Mesothelial cell of epicardium (in vitro differentiated cells): ENCODE measurements at regions not wholly inside any gene's neighbourhood (a gene's known extent, or its start where the extent isn't known, plus 50 kb on each side); places are given as distances from the start of the nearest gene placed in this dataset.
"Not testable (repeated sequence)": the region's sequence is repeated elsewhere in the genome, so short reads cannot be mapped to it uniquely, and the experiment has no call there.

Experiments used
- DNase-seq, 2 experiments: peaks; one replicate each; pipeline ENCODE4 v3.0.0; 2021; ENCODE audit warnings: low spot score in 2 of 2; ENCODE audit not compliant: unreplicated experiment in 2 of 2
- H3K27ac Mint-ChIP-seq: 2 replicates; pipeline ENCODE4 v1.8.0; 2021; ENCODE audit warnings: mixed read lengths
- H3K27me3 Mint-ChIP-seq: 2 replicates; pipeline ENCODE4 v1.8.0; 2021; ENCODE audit warnings: low read depth, mixed read lengths
- H3K36me3 Mint-ChIP-seq: 2 replicates; pipeline ENCODE4 v1.8.0; 2021; ENCODE audit warnings: mixed read lengths
- H3K4me1 Mint-ChIP-seq: 2 replicates; pipeline ENCODE4 v1.8.0; 2021; ENCODE audit warnings: mixed read lengths
- H3K4me3 Mint-ChIP-seq: 2 replicates; pipeline ENCODE4 v1.8.0; 2021; ENCODE audit warnings: mild to moderate bottlenecking, moderate library complexity, mixed read lengths
- H3K9me3 Mint-ChIP-seq: 2 replicates; pipeline ENCODE4 v1.8.0; 2021; ENCODE audit warnings: mixed read lengths
- CTCF ChIP-seq: fragments of 200-600 bp; sonication (generic); IDR thresholded peaks from one replicate; pipeline ENCODE4 v1.5.0; 2021; ENCODE audit warnings: antibody characterized with exemption; ENCODE audit not compliant: unreplicated experiment

GRCh38 chr2:201946746-201947145 lies 86.9 kb upstream of the FZD7 start:
- not testable (repeated sequence) for H3K4me3 Mint-ChIP-seq, H3K27me3 Mint-ChIP-seq, H3K27ac Mint-ChIP-seq, H3K9me3 Mint-ChIP-seq, DNase-seq, H3K36me3 Mint-ChIP-seq
- peaks cover 13% of the 10 kb centered on the region for H3K4me1 Mint-ChIP-seq

DNA sequence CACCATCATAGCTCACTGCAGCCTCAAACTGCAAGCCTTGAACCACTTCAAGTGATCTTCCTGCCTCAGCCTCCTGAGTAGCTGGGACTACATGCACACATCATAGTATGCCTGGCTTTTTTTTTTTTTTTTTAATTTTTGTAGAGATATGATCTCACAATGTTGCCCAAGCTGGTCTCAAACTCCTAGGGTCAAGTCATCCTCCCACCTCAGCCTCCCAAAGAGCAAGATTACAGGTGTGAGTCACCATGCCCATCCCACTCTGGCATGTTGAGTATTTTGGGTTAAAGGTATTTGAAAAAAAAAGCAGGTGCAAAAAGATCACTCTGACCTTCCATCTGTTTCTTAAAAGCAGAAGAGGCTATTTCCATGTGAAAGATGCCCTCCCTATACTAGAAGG lies 86.4 kb upstream of the FZD7 start:
- Mint-ChIP-seq H3K27ac (no peak overlapping the region), H3K27me3 (no peaks in the 10 kb centered on the region), H3K4me1 (peaks cover 18% of the 10 kb centered on the region), H3K4me3 (no peak overlapping the region), H3K36me3 (no peaks in the 10 kb centered on the region), H3K9me3 (peaks cover 3% of the 10 kb centered on the region)
- TF ChIP-seq CTCF, result no peak
- DNase-seq, result no peak

- no peak for TF ChIP-seq CTCF
- no peaks in the 10 kb centered on the region for H3K27me3 Mint-ChIP-seq
- no peaks in the 10 kb centered on the region for H3K36me3 Mint-ChIP-seq
- H3K9me3 Mint-ChIP-seq, result no peaks in the 10 kb centered on the region
- no peak for DNase-seq
- no peak overlapping the region for H3K4me3 Mint-ChIP-seq
- H3K27ac Mint-ChIP-seq, result peak overlapping the region; percentile 54
- peaks cover 24% of the 10 kb centered on the region for H3K4me1 Mint-ChIP-seq
Measured at GRCh38 chr2:201949181-201949926, 84.3 kb upstream of the FZD7 start.

DNA sequence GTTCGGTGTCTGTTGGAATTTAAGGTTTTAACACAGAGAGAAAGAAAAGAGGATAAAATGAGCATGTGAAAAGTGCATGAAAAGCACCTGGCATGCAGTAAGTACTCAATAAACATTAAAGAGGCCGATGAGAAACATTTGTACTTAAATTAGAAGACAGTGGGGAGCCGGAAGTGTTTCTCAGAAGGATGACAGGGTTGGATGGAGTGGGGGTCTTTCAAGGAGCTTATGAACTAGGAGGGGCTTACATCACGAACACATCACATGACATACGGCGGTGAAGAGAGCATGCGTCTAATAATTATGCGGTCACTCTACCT lies 83.8 kb upstream of the FZD7 start:
- DNase-seq, result no peak
- peak overlapping the region; percentile 54 for H3K27ac Mint-ChIP-seq
- H3K4me1 Mint-ChIP-seq, result peaks cover 24% of the 10 kb centered on the region

DNA sequence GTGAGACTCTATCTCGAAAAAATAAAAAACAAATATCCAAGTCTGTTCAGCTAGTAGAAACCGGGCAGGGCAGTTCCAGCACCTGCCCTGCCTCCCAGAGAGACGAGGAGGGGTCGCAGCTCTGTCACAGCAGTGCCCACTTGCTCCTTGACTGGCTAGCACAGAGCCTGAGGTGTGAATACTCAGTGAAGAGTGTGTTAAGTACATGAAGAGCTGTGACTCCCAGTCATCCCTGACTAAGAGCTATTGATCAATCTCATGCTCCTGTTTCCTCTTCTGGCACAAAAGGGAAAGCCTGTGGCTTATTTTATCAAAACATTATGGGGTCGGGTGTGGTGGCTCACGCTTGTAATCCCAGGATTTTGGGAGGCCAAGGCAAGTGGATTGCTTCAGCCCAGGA lies 83.0 kb upstream of the FZD7 start:
- no peak for TF ChIP-seq CTCF
- H3K9me3 Mint-ChIP-seq, result no peaks in the 10 kb centered on the region
- DNase-seq, result no peak

More for the DNA sequence above, 83.8 kb upstream of the FZD7 start:
- Mint-ChIP-seq H3K27me3 (no peaks in the 10 kb centered on the region), H3K4me3 (no peak overlapping the region), H3K36me3 (no peaks in the 10 kb centered on the region), H3K9me3 (no peaks in the 10 kb centered on the region)
- no peak for TF ChIP-seq CTCF

DNA sequence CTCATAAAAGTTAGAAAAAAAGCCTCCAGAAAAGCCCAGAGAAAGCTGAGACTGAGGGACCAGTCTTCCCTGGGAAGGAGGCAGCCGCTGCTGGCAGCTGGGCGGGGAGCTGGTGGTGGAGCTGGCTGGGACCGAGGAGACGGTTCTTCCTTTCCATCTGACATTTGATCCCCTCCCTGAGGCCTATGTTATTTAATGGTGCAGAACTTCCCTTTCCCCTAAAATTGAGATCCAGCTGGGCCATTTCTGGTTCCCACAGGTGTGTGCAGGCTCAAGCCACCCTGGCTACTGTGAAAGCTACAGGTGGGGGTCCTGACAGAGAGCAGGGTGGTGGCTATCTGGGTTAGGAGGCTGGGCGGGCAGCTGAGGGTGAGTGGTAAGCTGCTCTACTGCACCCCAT lies 81.5 kb upstream of the FZD7 start:
- DNase-seq, result no peak
- no peaks in the 10 kb centered on the region for H3K9me3 Mint-ChIP-seq
- peaks cover 27% of the 10 kb centered on the region for H3K4me1 Mint-ChIP-seq
- no peak for TF ChIP-seq CTCF
- no peaks in the 10 kb centered on the region for H3K36me3 Mint-ChIP-seq
- H3K4me3 Mint-ChIP-seq, result no peak overlapping the region
- H3K27me3 Mint-ChIP-seq, result peaks cover 6% of the 10 kb centered on the region
- no peak overlapping the region for H3K27ac Mint-ChIP-seq

More for the DNA sequence above, 83.0 kb upstream of the FZD7 start:
- H3K27me3 Mint-ChIP-seq, result no peaks in the 10 kb centered on the region
- H3K4me1 Mint-ChIP-seq, result peaks cover 27% of the 10 kb centered on the region
- H3K36me3 Mint-ChIP-seq, result no peaks in the 10 kb centered on the region
- H3K4me3 Mint-ChIP-seq, result no peak overlapping the region
- no peak overlapping the region for H3K27ac Mint-ChIP-seq
